WERI-Rb-1 (cell line): ENCODE measurements at regions not wholly inside any gene's neighbourhood (a gene's known extent, or its start where the extent isn't known, plus 50 kb on each side); places are given as distances from the start of the nearest gene placed in this dataset.
"Not testable (repeated sequence)": the region's sequence is repeated elsewhere in the genome, so short reads cannot be mapped to it uniquely, and the experiment has no call there.

Source experiments
- DNase-seq: peaks from one replicate; pipeline ENCODE4 v3.0.0-alpha.2; 2020
- H3K27ac ChIP-seq: fragments of 250-450 bp; sonication (Bioruptor Pico); 2 replicates; pipeline ENCODE4 v1.5.1; 2020; ENCODE audit warnings: mild to moderate bottlenecking, moderate library complexity
- H3K27me3 ChIP-seq: fragments of 250-450 bp; sonication (Bioruptor Pico); 2 replicates; pipeline ENCODE4 v1.5.1; 2021; ENCODE audit warnings: mild to moderate bottlenecking, low read depth, moderate library complexity; ENCODE audit not compliant: insufficient read depth, severe bottlenecking
- H3K36me3 ChIP-seq: fragments of 250-450 bp; sonication (Bioruptor Pico); 2 replicates; pipeline ENCODE4 v1.5.1; 2020; ENCODE audit warnings: mild to moderate bottlenecking, moderate library complexity
- H3K4me3 ChIP-seq: 2 replicates; pipeline ENCODE4 v1.5.1; 2011; ENCODE audit warnings: low read depth, mild to moderate bottlenecking, control low read depth, low read length
- H3K9me3 ChIP-seq: fragments of 250-450 bp; sonication (Bioruptor Pico); 2 replicates; pipeline ENCODE4 v1.5.1; 2021; ENCODE audit warnings: mild to moderate bottlenecking, moderate library complexity; ENCODE audit not compliant: severe bottlenecking
- CTCF ChIP-seq: IDR thresholded peaks from 2 replicates; pipeline ENCODE4 v1.5.1; 2011; ENCODE audit warnings: low read depth, mild to moderate bottlenecking, control low read depth, inconsistent platforms, low read length

GRCh38 chr3:28042707-28043106 lies 198.7 kb upstream of the CMC1 start:
- H3K36me3 ChIP-seq: no peaks in the 10 kb centered on the region
- H3K27me3 ChIP-seq: no peaks in the 10 kb centered on the region
- H3K4me3 ChIP-seq: no peak overlapping the region
- no peaks in the 10 kb centered on the region for H3K9me3 ChIP-seq
- no peak for TF ChIP-seq CTCF
- DNase-seq: no peak
- no peak overlapping the region for H3K27ac ChIP-seq

GRCh38 chr3:28050120-28050519 lies 191.3 kb upstream of the CMC1 start:
- Histone ChIP-seq H3K27me3 (no peaks in the 10 kb centered on the region), H3K27ac (no peak overlapping the region), H3K36me3 (no peaks in the 10 kb centered on the region), H3K4me3 (no peak overlapping the region), H3K9me3 (no peaks in the 10 kb centered on the region)
- DNase-seq: no peak
- no peak for TF ChIP-seq CTCF

- no peak for DNase-seq
- Histone ChIP-seq H3K36me3 (no peaks in the 10 kb centered on the region), H3K27me3 (no peaks in the 10 kb centered on the region), H3K9me3 (no peaks in the 10 kb centered on the region), H3K27ac (no peak overlapping the region), H3K4me3 (no peak overlapping the region)
- TF ChIP-seq CTCF: no peak
Observed at GRCh38 chr3:28050885-28051284, 190.5 kb upstream of the CMC1 start.

GRCh38 chr3:28053759-28054158 lies 187.7 kb upstream of the CMC1 start:
- Histone ChIP-seq H3K4me3 (no peak overlapping the region), H3K9me3 (no peaks in the 10 kb centered on the region), H3K36me3 (no peaks in the 10 kb centered on the region), H3K27ac (no peak overlapping the region), H3K27me3 (no peaks in the 10 kb centered on the region)
- no peak for TF ChIP-seq CTCF
- no peak for DNase-seq

- no peak overlapping the region for H3K4me3 ChIP-seq
- TF ChIP-seq CTCF: no peak
Observed at GRCh38 chr3:28056806-28057205, 184.6 kb upstream of the CMC1 start.

GRCh38 chr3:28057539-28057938 lies 183.9 kb upstream of the CMC1 start:
- Histone ChIP-seq H3K27ac (no peak overlapping the region), H3K27me3 (no peaks in the 10 kb centered on the region), H3K9me3 (no peaks in the 10 kb centered on the region), H3K4me3 (no peak overlapping the region), H3K36me3 (no peaks in the 10 kb centered on the region)
- DNase-seq: no peak
- no peak for TF ChIP-seq CTCF

More at GRCh38 chr3:28056806-28057205, 184.6 kb upstream of the CMC1 start:
- no peak for DNase-seq
- Histone ChIP-seq H3K27me3 (no peaks in the 10 kb centered on the region), H3K9me3 (no peaks in the 10 kb centered on the region), H3K36me3 (no peaks in the 10 kb centered on the region), H3K27ac (no peak overlapping the region)

- DNase-seq, H3K9me3 ChIP-seq, H3K27ac ChIP-seq, H3K27me3 ChIP-seq, H3K36me3 ChIP-seq, H3K4me3 ChIP-seq: not testable (repeated sequence)
Observed at GRCh38 chr3:28059199-28059598, 182.2 kb upstream of the CMC1 start.
